ENCODE measurements at regions not wholly inside any gene's neighbourhood (a gene's known extent, or its start where the extent isn't known, plus 50 kb on each side); places are given as distances from the start of the nearest gene placed in this dataset.

GRCh38 chr17:72408641-72409040 is 287.8 kb downstream of the SOX9 start:
- no peak overlapping the region for H3K4me3 ChIP-seq
- TF ChIP-seq POLR2A (IDR thresholded peaks at IDR 0.05) = no peak
- no peak for TF ChIP-seq CTCF (IDR thresholded peaks at IDR 0.05)
- H3K27me3 ChIP-seq = no peaks in the 10 kb centered on the region
- peaks cover 0 to 24% (median 0%) of the 10 kb centered on the region in 4 donors for H3K4me1 ChIP-seq
- H3K27ac ChIP-seq = peak overlapping the region in 2 of 4 donors; percentile 46 to 66
- no peaks in the 10 kb centered on the region for H3K9me3 ChIP-seq
- no peak for DNase-seq
- H3K36me3 ChIP-seq = no peaks in the 10 kb centered on the region

- TF ChIP-seq POLR2A (IDR thresholded peaks at IDR 0.05) = no peak
- no peak for TF ChIP-seq CTCF (IDR thresholded peaks at IDR 0.05)
- Histone ChIP-seq H3K4me1 (peaks cover 0 to 24% (median 0%) of the 10 kb centered on the region in 4 donors), H3K4me3 (no peak overlapping the region), H3K27ac (no peak overlapping the region), H3K36me3 (no peaks in the 10 kb centered on the region), H3K27me3 (no peaks in the 10 kb centered on the region), H3K9me3 (no peaks in the 10 kb centered on the region)
- DNase-seq = no peak
These were observed 288.7 kb downstream of the SOX9 start for GRCh38 chr17:72409405-72410002.

- DNase-seq = no peak
- no peaks in the 10 kb centered on the region for H3K9me3 ChIP-seq
- no peak overlapping the region for H3K27ac ChIP-seq
- no peaks in the 10 kb centered on the region for H3K36me3 ChIP-seq
- peaks cover 0 to 24% (median 0%) of the 10 kb centered on the region in 4 donors for H3K4me1 ChIP-seq
- H3K4me3 ChIP-seq = no peak overlapping the region
- H3K27me3 ChIP-seq = no peaks in the 10 kb centered on the region
- TF ChIP-seq CTCF (IDR thresholded peaks at IDR 0.05) (no peak), POLR2A (IDR thresholded peaks at IDR 0.05) (no peak)
These were observed 290.3 kb downstream of the SOX9 start for GRCh38 chr17:72411124-72411563.

GRCh38 chr17:72412650-72413076 is 291.8 kb downstream of the SOX9 start:
- no peak for TF ChIP-seq CTCF (IDR thresholded peaks at IDR 0.05)
- no peak for TF ChIP-seq POLR2A (IDR thresholded peaks at IDR 0.05)
- Histone ChIP-seq H3K4me1 (peaks cover 0 to 11% (median 0%) of the 10 kb centered on the region in 4 donors), H3K27ac (no peak overlapping the region), H3K27me3 (no peaks in the 10 kb centered on the region), H3K4me3 (no peak overlapping the region), H3K36me3 (no peaks in the 10 kb centered on the region), H3K9me3 (peaks cover 0 to 6% (median 0%) of the 10 kb centered on the region in 4 donors)
- no peak for DNase-seq

- Histone ChIP-seq H3K36me3 (peaks cover 0 to under 1% (median 0%) of the 10 kb centered on the region in 3 donors), H3K9me3 (peaks cover 0 to 13% (median 0%) of the 10 kb centered on the region in 4 donors), H3K27ac (no peak overlapping the region), H3K27me3 (no peaks in the 10 kb centered on the region), H3K4me1 (peaks cover 0 to 4% (median 0%) of the 10 kb centered on the region in 4 donors), H3K4me3 (no peak overlapping the region)
- DNase-seq = peak in 2 of 3 donors; percentile 60 to 70
- no peak for TF ChIP-seq POLR2A (IDR thresholded peaks at IDR 0.05)
- TF ChIP-seq CTCF (IDR thresholded peaks at IDR 0.05) = no peak
These were observed 292.5 kb downstream of the SOX9 start for GRCh38 chr17:72413077-72414031.

All from Peyer's patch (tissue), 4 donors.